ENCODE measurements at regions not wholly inside any gene's neighbourhood (a gene's known extent, or its start where the extent isn't known, plus 50 kb on each side); places are given as distances from the start of the nearest gene placed in this dataset.

GRCh38 chr3:180117381-180118163, 80.8 kb upstream of the PEX5L start:
- H3K4me3 ChIP-seq (ENCODE audit: low read length), result no peak overlapping the region
- no peak for DNase-seq (ENCODE audit: low read depth)
- no peak for TF ChIP-seq CTCF (conservative IDR thresholded peaks at IDR 0.05; ENCODE audit: low read depth, low read length)

- TF ChIP-seq CTCF (conservative IDR thresholded peaks at IDR 0.05; ENCODE audit: low read depth, low read length), result no peak
- no peak for DNase-seq (ENCODE audit: low read depth)
- H3K4me3 ChIP-seq (ENCODE audit: low read length), result no peak overlapping the region
Measured at GRCh38 chr3:180119567-180119966, 82.8 kb upstream of the PEX5L start.

- no peak overlapping the region for H3K4me3 ChIP-seq (ENCODE audit: low read length)
- TF ChIP-seq CTCF (conservative IDR thresholded peaks at IDR 0.05; ENCODE audit: low read depth, low read length), result no peak
- no peak for DNase-seq (ENCODE audit: low read depth)
Measured at GRCh38 chr3:180123928-180124327, 87.2 kb upstream of the PEX5L start.

- no peak for DNase-seq (ENCODE audit: low read depth)
- no peak overlapping the region for H3K4me3 ChIP-seq (ENCODE audit: low read length)
- TF ChIP-seq CTCF (conservative IDR thresholded peaks at IDR 0.05; ENCODE audit: low read depth, low read length), result no peak
Measured at GRCh38 chr3:180131169-180131568, 94.4 kb upstream of the PEX5L start.

- H3K4me3 ChIP-seq (ENCODE audit: low read length), result no peak overlapping the region
- no peak for TF ChIP-seq CTCF (conservative IDR thresholded peaks at IDR 0.05; ENCODE audit: low read depth, low read length)
- no peak for DNase-seq (ENCODE audit: low read depth)
Measured at GRCh38 chr3:180135101-180135500, 98.4 kb upstream of the PEX5L start.

- no peak for TF ChIP-seq CTCF (conservative IDR thresholded peaks at IDR 0.05; ENCODE audit: low read depth, low read length)
- no peak overlapping the region for H3K4me3 ChIP-seq (ENCODE audit: low read length)
- no peak for DNase-seq (ENCODE audit: low read depth)
Measured at GRCh38 chr3:180138871-180139270, 102.1 kb upstream of the PEX5L start.

- no peak for DNase-seq (ENCODE audit: low read depth)
- TF ChIP-seq CTCF (conservative IDR thresholded peaks at IDR 0.05; ENCODE audit: low read depth, low read length), result no peak
- no peak overlapping the region for H3K4me3 ChIP-seq (ENCODE audit: low read length)
Measured at GRCh38 chr3:180142041-180142440, 105.3 kb upstream of the PEX5L start.

All from retinal pigment epithelial cell (primary cell).